GM18505 (cell line): ENCODE measurements at regions not wholly inside any gene's neighbourhood (a gene's known extent, or its start where the extent isn't known, plus 50 kb on each side); places are given as distances from the start of the nearest gene placed in this dataset.

ENCODE experiments used
- ATAC-seq: cut with Tn5 transposase; IDR thresholded peaks from one replicate; pipeline ENCODE4 v1.9.1; 2021; ENCODE audit not compliant: unreplicated experiment
- POLR2A ChIP-seq: IDR thresholded peaks from 4 replicates; pipeline ENCODE4 v1.6.1; 2011; ENCODE audit warnings: borderline replicate concordance; ENCODE audit not compliant: insufficient read depth, insufficient read length; ENCODE audit errors: extremely low read depth

GRCh38 chr18:25842665-25843064, 247.7 kb downstream of the SS18 start:
- TF ChIP-seq POLR2A: no peak
- ATAC-seq: no peak

GRCh38 chr18:25834061-25834460, 256.4 kb downstream of the SS18 start:
- ATAC-seq: no peak
- no peak for TF ChIP-seq POLR2A

GRCh38 chr18:25832001-25832604, 258.3 kb downstream of the SS18 start:
- no peak for ATAC-seq
- TF ChIP-seq POLR2A: no peak

- no peak for TF ChIP-seq POLR2A
- no peak for ATAC-seq
Observed at GRCh38 chr18:25831301-25831701, 259.1 kb downstream of the SS18 start.

GRCh38 chr18:25830787-25831186, 259.6 kb downstream of the SS18 start:
- TF ChIP-seq POLR2A: no peak
- no peak for ATAC-seq

- ATAC-seq: no peak
- TF ChIP-seq POLR2A: no peak
Observed at GRCh38 chr18:25827961-25828561, 262.4 kb downstream of the SS18 start.

GRCh38 chr18:25827228-25827627, 263.2 kb downstream of the SS18 start:
- ATAC-seq: no peak
- no peak for TF ChIP-seq POLR2A

GRCh38 chr18:25826823-25827222, 263.6 kb downstream of the SS18 start:
- TF ChIP-seq POLR2A: no peak
- ATAC-seq: no peak

- TF ChIP-seq POLR2A: no peak
- no peak for ATAC-seq
Observed at GRCh38 chr18:25825979-25826776, 264.2 kb downstream of the SS18 start.

GRCh38 chr18:25825056-25825455, 265.4 kb downstream of the SS18 start:
- ATAC-seq: no peak
- no peak for TF ChIP-seq POLR2A

- no peak for ATAC-seq
- TF ChIP-seq POLR2A: no peak
Observed at GRCh38 chr18:25819746-25820363, 270.6 kb downstream of the SS18 start.

- ATAC-seq: no peak
- no peak for TF ChIP-seq POLR2A
Observed at GRCh38 chr18:25818505-25818904, 271.9 kb downstream of the SS18 start.

- ATAC-seq: no peak
- no peak for TF ChIP-seq POLR2A
Observed at GRCh38 chr18:25817546-25818237, 272.7 kb downstream of the SS18 start.

- no peak for ATAC-seq
- no peak for TF ChIP-seq POLR2A
Observed at GRCh38 chr18:25815659-25816058, 274.8 kb downstream of the SS18 start.

GRCh38 chr18:25814841-25815458, 275.5 kb downstream of the SS18 start:
- TF ChIP-seq POLR2A: no peak
- peak; percentile 87 for ATAC-seq
